ENCODE measurements at regions not wholly inside any gene's neighbourhood (a gene's known extent, or its start where the extent isn't known, plus 50 kb on each side); places are given as distances from the start of the nearest gene placed in this dataset.

GRCh38 chr20:60695226-60696000 lies 556.6 kb upstream of the CDH4 start:
- Histone ChIP-seq H3K9me3 (replicated peaks) (no peaks in the 10 kb centered on the region), H3K4me1 (no peaks in the 10 kb centered on the region)
- no peak for DNase-seq

DNA sequence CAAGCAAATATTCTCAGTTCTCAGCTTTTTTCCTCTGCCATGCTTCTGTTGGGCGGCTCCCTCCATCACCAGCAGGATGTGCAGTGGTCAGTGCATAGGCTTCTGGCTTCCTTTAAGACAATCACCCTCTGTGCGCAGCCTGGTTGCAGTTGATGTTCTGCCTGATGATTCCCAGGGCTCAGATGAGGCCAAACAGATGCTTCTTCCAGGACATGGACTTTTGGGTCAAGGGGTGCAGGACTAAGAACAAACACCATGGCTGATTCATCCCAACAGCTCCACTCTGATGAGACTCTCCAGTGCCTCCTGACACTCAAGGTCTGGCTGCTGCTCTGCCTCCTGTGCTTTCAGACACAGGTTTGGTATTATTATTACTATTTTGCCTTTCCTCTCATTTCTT lies 554.8 kb upstream of the CDH4 start:
- Histone ChIP-seq H3K36me3 (no peaks in the 10 kb centered on the region), H3K9me3 (replicated peaks) (no peaks in the 10 kb centered on the region), H3K27ac (no peak overlapping the region), H3K4me1 (no peaks in the 10 kb centered on the region), H3K27me3 (no peaks in the 10 kb centered on the region), H3K4me3 (no peak overlapping the region)
- no peak for DNase-seq

More at GRCh38 chr20:60695226-60696000, 556.6 kb upstream of the CDH4 start:
- no peaks in the 10 kb centered on the region for H3K36me3 ChIP-seq
- no peak overlapping the region for H3K27ac ChIP-seq
- H3K4me3 ChIP-seq = no peak overlapping the region
- 0 out of 2 replicates have a peak, but pooled peaks cover 3% of the 10 kb centered on the region for H3K27me3 ChIP-seq

DNA sequence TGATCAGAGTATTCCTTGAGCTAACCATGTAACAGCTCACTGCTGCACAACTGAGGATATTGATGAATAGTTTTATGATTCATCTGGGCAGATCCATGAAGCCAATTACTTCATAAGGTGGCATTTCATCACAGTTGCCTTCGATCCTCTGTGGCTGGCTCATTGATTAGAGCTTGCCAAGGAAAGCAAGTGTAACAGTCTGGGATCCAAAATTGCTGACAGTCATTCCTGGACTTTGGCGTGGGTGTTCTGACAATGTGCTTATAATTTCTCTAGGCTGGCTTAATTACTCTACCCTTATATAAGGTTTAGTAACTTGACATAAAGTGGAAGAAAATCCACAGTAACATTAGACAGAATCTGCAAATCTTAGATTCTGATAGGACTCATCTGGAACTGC lies 551.3 kb upstream of the CDH4 start:
- H3K9me3 ChIP-seq (replicated peaks) = no peaks in the 10 kb centered on the region
- no peak overlapping the region for H3K4me3 ChIP-seq
- DNase-seq = no peak
- H3K27ac ChIP-seq = no peak overlapping the region
- no peaks in the 10 kb centered on the region for H3K36me3 ChIP-seq
- no peaks in the 10 kb centered on the region for H3K4me1 ChIP-seq
- H3K27me3 ChIP-seq = no peaks in the 10 kb centered on the region; the same call in none of the 2 replicates

DNA sequence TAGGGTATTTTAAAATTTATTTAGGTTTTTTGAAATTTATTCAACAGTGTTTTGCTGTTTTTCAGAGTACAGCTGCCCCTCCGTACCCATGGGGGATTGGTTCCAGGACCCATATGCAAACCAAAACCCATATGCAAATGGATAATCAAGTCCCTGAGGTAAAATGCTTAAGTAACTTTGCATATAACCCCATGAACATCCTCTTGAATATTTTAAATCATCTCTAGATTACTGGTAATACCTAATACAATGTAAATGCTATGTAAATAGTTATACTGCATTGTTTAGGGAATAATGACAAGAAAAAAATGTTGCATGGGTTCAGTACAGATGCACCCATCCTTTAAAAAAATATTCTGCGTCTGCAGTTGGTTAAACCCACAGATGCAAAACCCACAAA lies 547.9 kb upstream of the CDH4 start:
- Histone ChIP-seq H3K27ac (no peak overlapping the region), H3K4me3 (no peak overlapping the region), H3K27me3 (no peaks in the 10 kb centered on the region; the same call in none of the 2 replicates), H3K9me3 (replicated peaks) (no peaks in the 10 kb centered on the region), H3K36me3 (no peaks in the 10 kb centered on the region), H3K4me1 (no peaks in the 10 kb centered on the region)
- no peak for DNase-seq

DNA sequence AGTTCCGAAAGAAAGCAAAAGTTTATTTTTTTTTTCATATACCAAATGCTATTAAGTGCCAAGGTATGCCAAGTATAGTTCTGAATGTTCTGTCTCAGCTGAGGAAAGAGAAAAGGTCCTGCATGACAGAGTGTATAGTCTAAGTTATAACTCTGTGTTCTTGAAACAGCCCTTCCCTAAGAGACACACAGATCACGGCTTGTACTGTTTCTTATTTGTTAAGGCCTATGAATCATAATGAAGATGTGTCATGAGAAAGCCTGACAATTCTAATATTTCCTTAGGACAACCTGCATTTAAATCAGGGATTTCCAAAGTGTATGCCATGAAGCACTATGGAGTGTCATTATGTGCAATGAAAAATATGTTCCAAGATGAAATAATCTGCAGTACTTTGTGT lies 538.7 kb upstream of the CDH4 start:
- H3K9me3 ChIP-seq (replicated peaks) = no peaks in the 10 kb centered on the region
- H3K27me3 ChIP-seq = 0 out of 2 replicates have a peak, but pooled peaks cover 3% of the 10 kb centered on the region
- H3K36me3 ChIP-seq = no peaks in the 10 kb centered on the region
- no peak overlapping the region for H3K4me3 ChIP-seq
- H3K4me1 ChIP-seq = no peaks in the 10 kb centered on the region
- H3K27ac ChIP-seq = no peak overlapping the region
- no peak for DNase-seq

DNA sequence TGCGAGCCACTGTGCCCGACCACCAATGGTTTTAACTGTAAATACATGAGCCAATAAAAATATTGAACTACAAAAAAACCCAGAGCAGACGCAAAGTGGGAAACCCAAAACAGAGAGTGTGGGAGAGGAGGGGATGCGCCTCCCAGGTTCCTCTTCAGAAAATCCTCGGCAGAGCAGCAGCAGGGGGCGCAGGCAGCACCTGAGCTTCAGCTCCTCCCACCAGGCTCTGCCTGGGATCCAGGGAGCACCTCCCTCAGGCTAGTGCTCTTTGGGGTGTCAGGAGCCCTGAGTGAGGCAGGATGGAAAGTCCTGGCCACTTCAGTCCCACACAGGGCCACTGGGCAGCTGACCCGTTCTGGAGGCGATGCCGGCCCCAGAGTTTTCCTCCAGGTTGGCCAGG lies 536.9 kb upstream of the CDH4 start:
- 0 out of 2 replicates have a peak, but pooled peaks cover 10% of the 10 kb centered on the region for H3K27me3 ChIP-seq
- H3K27ac ChIP-seq = no peak overlapping the region
- H3K9me3 ChIP-seq (replicated peaks) = no peaks in the 10 kb centered on the region
- H3K36me3 ChIP-seq = no peaks in the 10 kb centered on the region
- H3K4me3 ChIP-seq = no peak overlapping the region
- DNase-seq = no peak
- H3K4me1 ChIP-seq = no peaks in the 10 kb centered on the region

DNA sequence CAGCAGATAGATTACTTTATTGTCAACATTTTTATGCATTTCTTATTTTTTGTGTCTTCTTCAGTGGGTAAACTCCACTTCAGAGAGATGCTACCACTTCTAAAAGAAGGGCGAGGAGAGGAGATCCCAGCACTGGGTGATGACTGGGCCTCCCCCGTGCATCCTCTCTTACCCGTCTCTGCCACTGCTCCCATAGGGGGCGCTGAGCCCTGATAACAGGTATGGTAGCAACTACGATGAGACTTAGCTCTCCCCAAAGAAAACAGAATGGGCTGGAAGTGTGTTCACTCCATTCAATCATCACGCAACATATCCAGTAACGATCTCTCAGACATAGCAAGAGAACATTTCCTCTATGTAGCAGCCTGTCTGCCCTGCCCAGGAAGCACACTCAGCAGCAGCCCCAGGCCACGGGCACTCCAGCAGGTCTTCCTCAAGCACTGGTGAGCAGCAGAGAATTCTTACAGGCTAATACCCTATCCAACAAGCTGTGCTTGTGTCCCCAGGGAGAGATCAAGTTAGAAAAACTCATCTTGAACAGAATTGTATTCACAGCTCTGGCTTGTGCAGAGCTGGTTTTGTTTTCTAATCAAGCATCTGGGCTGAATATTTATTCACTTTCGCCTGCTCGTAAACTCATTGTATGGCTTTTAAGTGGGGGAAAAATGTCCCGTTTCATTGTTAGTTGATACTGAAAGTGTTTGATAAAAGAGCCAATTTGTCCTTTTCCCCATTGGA lies 533.1 kb upstream of the CDH4 start:
- Histone ChIP-seq H3K4me1 (no peaks in the 10 kb centered on the region), H3K4me3 (no peak overlapping the region), H3K9me3 (replicated peaks) (no peaks in the 10 kb centered on the region), H3K36me3 (no peaks in the 10 kb centered on the region), H3K27me3 (peaks cover 13% of the 10 kb centered on the region; the same call in 1 of the 2 replicates), H3K27ac (no peak overlapping the region)
- peak; percentile 16 to 35 for DNase-seq

DNA sequence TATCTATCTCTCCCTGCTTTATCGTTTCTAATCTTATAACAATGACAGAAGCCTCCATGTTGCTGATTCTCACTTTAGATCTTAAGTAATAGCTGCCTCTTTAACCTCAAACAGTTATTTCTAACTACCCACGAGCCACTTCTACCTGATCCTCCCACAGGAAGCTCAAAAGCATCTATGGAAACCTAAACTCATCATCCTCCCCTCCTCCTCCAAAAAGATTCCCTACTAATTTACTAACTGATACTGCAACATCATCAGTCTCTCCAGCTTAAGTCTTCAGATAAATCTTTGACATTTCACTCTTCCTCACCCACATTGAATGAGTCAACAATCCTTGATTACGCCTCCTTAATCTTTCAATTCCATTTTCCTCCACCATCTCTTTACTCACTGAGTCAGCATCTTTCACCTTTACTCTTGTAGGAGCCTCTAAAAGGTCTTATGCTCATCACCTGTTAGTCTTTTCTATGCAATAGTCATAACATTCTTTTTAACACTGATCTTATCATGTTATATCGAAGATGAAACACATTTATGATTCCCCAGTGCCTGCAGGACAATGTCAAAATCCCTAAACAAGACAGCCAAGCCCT lies 526.7 kb upstream of the CDH4 start:
- Histone ChIP-seq H3K36me3 (no peaks in the 10 kb centered on the region), H3K9me3 (replicated peaks) (no peaks in the 10 kb centered on the region), H3K27ac (no peak overlapping the region), H3K27me3 (peaks cover 3% of the 10 kb centered on the region; the same call in 1 of the 2 replicates), H3K4me3 (no peak overlapping the region), H3K4me1 (no peaks in the 10 kb centered on the region)
- no peak for DNase-seq

GRCh38 chr20:60727425-60727824 lies 524.6 kb upstream of the CDH4 start:
- H3K27me3 ChIP-seq = no peaks in the 10 kb centered on the region; the same call in 1 of the 2 replicates
- no peaks in the 10 kb centered on the region for H3K9me3 ChIP-seq (replicated peaks)
- no peak overlapping the region for H3K4me3 ChIP-seq
- no peak for DNase-seq
- H3K4me1 ChIP-seq = no peaks in the 10 kb centered on the region
- no peak overlapping the region for H3K27ac ChIP-seq
- H3K36me3 ChIP-seq = no peaks in the 10 kb centered on the region

GRCh38 chr20:60728705-60729104 lies 523.4 kb upstream of the CDH4 start:
- no peak for DNase-seq
- no peaks in the 10 kb centered on the region; the same call in 1 of the 2 replicates for H3K27me3 ChIP-seq
- H3K9me3 ChIP-seq (replicated peaks) = no peaks in the 10 kb centered on the region
- no peaks in the 10 kb centered on the region for H3K4me1 ChIP-seq
- H3K27ac ChIP-seq = no peak overlapping the region
- H3K36me3 ChIP-seq = no peaks in the 10 kb centered on the region
- H3K4me3 ChIP-seq = no peak overlapping the region

DNA sequence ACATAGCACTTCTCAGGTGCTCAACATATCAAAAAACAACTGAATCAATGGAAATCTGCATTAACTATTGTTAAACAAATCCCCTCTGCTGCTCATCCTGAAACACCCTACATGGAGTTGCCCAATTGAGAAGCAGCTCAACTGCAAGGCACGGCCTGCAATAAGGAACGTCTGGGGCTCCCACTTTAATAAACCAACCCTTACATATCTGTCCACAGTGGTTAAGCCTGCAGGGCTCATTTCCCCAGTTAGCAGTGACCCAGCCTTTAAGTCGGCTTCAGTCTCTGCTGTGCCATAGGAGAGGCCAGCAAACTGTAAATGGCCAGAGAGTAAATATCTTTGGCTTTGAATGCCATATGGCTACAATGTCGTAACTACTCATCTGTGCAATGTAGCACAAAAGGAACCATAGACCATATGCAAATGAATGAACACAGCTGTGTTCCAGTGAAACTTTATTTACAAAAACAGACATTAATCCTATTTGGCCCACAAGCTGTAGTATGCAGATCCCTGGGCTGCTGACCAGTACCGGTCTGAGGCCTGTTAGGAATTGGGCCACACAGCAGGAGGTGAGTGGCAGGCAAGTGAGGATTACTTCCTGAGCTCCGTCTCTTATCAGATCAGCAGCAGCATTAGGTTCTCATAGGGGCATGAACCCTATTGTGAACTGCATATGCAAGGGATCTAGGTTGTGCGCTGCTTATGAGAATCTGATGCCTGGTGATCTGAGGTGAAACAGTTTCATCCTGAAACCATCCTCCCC lies 522.7 kb upstream of the CDH4 start:
- no peak overlapping the region for H3K4me3 ChIP-seq
- no peaks in the 10 kb centered on the region for H3K9me3 ChIP-seq (replicated peaks)
- no peak overlapping the region for H3K27ac ChIP-seq
- DNase-seq = no peak
- H3K4me1 ChIP-seq = no peaks in the 10 kb centered on the region
- no peaks in the 10 kb centered on the region for H3K36me3 ChIP-seq
- peaks cover under 1% of the 10 kb centered on the region; the same call in 1 of the 2 replicates for H3K27me3 ChIP-seq

GRCh38 chr20:60732322-60732721 lies 519.7 kb upstream of the CDH4 start:
- Histone ChIP-seq H3K9me3 (replicated peaks) (no peaks in the 10 kb centered on the region), H3K4me1 (no peaks in the 10 kb centered on the region), H3K27me3 (peaks cover 3% of the 10 kb centered on the region; the same call in 1 of the 2 replicates), H3K36me3 (no peaks in the 10 kb centered on the region), H3K27ac (no peak overlapping the region), H3K4me3 (no peak overlapping the region)
- DNase-seq = no peak

GRCh38 chr20:60748086-60748485 lies 504.0 kb upstream of the CDH4 start:
- no peak for DNase-seq
- Histone ChIP-seq H3K4me3 (no peak overlapping the region), H3K36me3 (no peaks in the 10 kb centered on the region), H3K9me3 (replicated peaks) (no peaks in the 10 kb centered on the region), H3K4me1 (no peaks in the 10 kb centered on the region), H3K27ac (no peak overlapping the region), H3K27me3 (peaks cover 14% of the 10 kb centered on the region)

- Histone ChIP-seq H3K4me1 (no peaks in the 10 kb centered on the region), H3K27ac (no peak overlapping the region), H3K9me3 (replicated peaks) (no peaks in the 10 kb centered on the region), H3K36me3 (no peaks in the 10 kb centered on the region), H3K27me3 (peaks cover 19% of the 10 kb centered on the region), H3K4me3 (no peak overlapping the region)
- DNase-seq = peak; percentile 30 to 45
Observed at GRCh38 chr20:60749804-60750602, 502.1 kb upstream of the CDH4 start.
